22Rv1 (cell line): ENCODE measurements at regions not wholly inside any gene's neighbourhood (a gene's known extent, or its start where the extent isn't known, plus 50 kb on each side); places are given as distances from the start of the nearest gene placed in this dataset.

Experiments used
- H3K27ac ChIP-seq: fragments of 450-650 bp; 2 replicates; pipeline ENCODE4 v1.5.1; 2017
- ZFX ChIP-seq: fragments of 450-650 bp; IDR thresholded peaks from 2 replicates; pipeline ENCODE4 v1.6.1; 2017; ENCODE audit warnings: antibody characterized with exemption, borderline replicate concordance
- TF ChIP-seq, protein P1 (sequence below): fragments of 450-650 bp; IDR thresholded peaks from 2 replicates; pipeline ENCODE4 v1.5.1; 2017; ENCODE audit warnings: mild to moderate bottlenecking

GRCh38 chr11:28820296-28820989 is 712.3 kb downstream of the METTL15 start:
- no peak for TF ChIP-seq ZFX
- TF ChIP-seq, protein P1, sequence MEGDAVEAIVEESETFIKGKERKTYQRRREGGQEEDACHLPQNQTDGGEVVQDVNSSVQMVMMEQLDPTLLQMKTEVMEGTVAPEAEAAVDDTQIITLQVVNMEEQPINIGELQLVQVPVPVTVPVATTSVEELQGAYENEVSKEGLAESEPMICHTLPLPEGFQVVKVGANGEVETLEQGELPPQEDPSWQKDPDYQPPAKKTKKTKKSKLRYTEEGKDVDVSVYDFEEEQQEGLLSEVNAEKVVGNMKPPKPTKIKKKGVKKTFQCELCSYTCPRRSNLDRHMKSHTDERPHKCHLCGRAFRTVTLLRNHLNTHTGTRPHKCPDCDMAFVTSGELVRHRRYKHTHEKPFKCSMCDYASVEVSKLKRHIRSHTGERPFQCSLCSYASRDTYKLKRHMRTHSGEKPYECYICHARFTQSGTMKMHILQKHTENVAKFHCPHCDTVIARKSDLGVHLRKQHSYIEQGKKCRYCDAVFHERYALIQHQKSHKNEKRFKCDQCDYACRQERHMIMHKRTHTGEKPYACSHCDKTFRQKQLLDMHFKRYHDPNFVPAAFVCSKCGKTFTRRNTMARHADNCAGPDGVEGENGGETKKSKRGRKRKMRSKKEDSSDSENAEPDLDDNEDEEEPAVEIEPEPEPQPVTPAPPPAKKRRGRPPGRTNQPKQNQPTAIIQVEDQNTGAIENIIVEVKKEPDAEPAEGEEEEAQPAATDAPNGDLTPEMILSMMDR, result no peak

DNA sequence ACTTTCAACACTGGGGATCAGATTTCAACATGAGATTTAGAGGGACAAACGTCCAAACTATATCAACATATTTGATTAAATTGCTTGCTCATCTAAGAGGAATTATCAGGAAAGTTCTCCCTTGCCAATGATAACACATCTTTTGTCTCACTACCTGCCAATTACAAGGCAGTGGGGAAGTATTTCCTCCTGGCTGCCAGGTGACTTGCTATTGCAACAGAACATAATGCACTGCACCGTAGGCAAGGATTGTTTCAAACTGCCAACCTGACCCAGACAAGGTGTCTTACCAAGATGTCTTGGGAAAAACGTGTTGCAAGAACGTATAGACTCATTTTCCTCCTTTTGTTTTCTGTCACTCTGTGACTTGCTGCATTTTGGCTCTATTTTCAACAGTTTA is 711.6 kb downstream of the METTL15 start:
- no peak for TF ChIP-seq ZFX
- TF ChIP-seq, protein P1, result no peak
- no peak overlapping the region for H3K27ac ChIP-seq

More at GRCh38 chr11:28820296-28820989, 712.3 kb downstream of the METTL15 start:
- H3K27ac ChIP-seq, result no peak overlapping the region

DNA sequence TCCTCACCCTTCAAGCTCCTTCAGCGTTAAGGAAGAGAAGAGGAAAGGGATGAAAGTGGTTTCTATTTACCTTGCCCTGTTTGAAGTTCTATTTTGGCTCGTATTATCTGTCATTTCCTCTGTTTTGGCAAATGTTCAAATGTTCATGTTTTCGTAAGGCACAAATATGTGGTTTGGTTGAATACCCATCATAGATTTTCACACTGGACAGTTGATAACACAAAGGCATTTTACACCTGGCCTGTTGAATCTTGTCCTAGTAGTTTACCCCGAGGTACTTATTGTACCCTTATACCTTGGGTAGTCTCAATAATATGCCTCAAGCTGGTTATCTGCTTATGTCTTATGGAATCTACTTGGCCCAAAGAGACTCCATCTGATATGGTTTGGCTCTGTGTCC is 706.9 kb downstream of the METTL15 start:
- TF ChIP-seq, protein P1, result no peak
- TF ChIP-seq ZFX, result no peak
- no peak overlapping the region for H3K27ac ChIP-seq

- H3K27ac ChIP-seq, result no peak overlapping the region
- TF ChIP-seq, protein P1, result no peak
- TF ChIP-seq ZFX, result no peak
Observed at GRCh38 chr11:28808771-28809170, 700.6 kb downstream of the METTL15 start.

GRCh38 chr11:28799316-28799715 is 691.1 kb downstream of the METTL15 start:
- H3K27ac ChIP-seq, result no peak overlapping the region

DNA sequence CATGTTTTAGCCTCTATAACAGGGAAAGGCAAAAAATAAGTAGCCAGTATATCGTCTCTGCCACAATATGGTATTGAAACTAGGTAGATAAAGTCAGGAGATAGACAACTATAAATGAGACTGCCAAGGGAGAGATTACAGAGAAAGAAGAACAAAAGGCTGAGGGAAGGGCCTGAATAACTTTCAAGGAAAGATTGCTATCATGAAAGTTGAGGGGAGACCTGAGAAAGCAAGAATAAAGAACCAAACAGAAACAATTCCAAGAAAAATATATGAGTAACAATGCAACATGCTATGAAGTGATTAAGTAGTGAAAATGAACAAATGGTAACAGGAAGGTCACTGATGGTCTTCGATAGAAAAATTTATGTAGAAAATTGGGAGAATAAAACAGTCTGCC is 690.1 kb downstream of the METTL15 start:
- H3K27ac ChIP-seq, result no peak overlapping the region
- TF ChIP-seq ZFX, result no peak
- TF ChIP-seq, protein P1, result no peak

More at GRCh38 chr11:28799316-28799715, 691.1 kb downstream of the METTL15 start:
- TF ChIP-seq, protein P1, result no peak
- TF ChIP-seq ZFX, result no peak

DNA sequence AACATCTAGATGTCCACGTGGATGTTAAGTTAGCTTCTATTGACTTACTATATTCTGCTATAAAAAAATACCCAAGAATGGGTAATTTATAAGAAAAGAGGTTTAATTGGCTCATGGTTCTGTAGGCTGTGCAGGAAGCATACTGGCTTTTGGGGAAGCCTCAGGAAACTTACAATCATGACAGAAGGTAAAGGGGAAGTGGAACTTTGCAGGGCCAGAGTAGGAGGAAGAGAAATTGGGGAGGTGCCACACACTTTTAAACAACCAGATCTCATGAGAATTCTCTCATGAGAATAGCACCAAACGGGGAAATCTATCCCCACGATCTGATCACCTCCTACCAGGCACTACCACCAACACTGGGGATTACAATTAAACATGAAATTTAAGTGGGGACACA is 689.3 kb downstream of the METTL15 start:
- no peak overlapping the region for H3K27ac ChIP-seq
- TF ChIP-seq, protein P1, result no peak
- no peak for TF ChIP-seq ZFX
